ENCODE measurements at regions not wholly inside any gene's neighbourhood (a gene's known extent, or its start where the extent isn't known, plus 50 kb on each side); places are given as distances from the start of the nearest gene placed in this dataset.

DNA sequence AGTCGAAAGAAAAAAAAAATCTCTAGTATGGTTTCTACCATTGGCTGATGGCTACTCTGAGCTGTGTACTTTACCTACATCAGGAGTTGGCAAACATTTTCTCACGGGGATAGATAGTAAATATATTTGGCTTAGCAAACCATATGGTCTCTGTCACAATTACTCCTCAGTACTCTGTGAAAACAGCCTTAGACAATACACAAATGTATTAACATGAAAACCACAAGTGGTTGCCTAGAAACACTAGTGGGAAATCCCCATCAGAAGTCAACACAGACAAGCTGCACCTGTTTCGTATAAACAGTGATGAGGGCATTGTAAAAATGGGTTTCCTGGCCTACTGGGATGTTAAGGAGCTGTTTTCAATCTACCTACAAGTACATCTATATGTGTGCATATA, 84.6 kb upstream of the NAV3 start (continued):
- TF ChIP-seq HDGF (IDR thresholded peaks at IDR 0.05) = no peak
- peak; percentile 71 for TF ChIP-seq RELA (IDR thresholded peaks at IDR 0.05; ENCODE audit: borderline replicate concordance, partially characterized antibody)
- no peak for TF ChIP-seq GABPA (IDR thresholded peaks at IDR 0.05; ENCODE audit: low read depth)
- TF ChIP-seq ZZZ3 (IDR thresholded peaks at IDR 0.05; ENCODE audit: control insufficient read depth, insufficient read length, low read depth) = no peak
- no peak for TF ChIP-seq ZSCAN29 (IDR thresholded peaks at IDR 0.05)
- peak; percentile 55 for TF ChIP-seq MTA2 (IDR thresholded peaks at IDR 0.05; ENCODE audit: low read depth)
- TF ChIP-seq KAT2A (conservative IDR thresholded peaks at IDR 0.05; ENCODE audit: control insufficient read depth, low read depth, low read length) = no peak
- TF ChIP-seq ZNF207 (IDR thresholded peaks at IDR 0.05; ENCODE audit: borderline replicate concordance) = no peak
- TF ChIP-seq, protein P1, sequence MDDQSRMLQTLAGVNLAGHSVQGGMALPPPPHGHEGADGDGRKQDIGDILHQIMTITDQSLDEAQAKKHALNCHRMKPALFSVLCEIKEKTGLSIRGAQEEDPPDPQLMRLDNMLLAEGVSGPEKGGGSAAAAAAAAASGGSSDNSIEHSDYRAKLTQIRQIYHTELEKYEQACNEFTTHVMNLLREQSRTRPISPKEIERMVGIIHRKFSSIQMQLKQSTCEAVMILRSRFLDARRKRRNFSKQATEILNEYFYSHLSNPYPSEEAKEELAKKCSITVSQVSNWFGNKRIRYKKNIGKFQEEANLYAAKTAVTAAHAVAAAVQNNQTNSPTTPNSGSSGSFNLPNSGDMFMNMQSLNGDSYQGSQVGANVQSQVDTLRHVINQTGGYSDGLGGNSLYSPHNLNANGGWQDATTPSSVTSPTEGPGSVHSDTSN (IDR thresholded peaks at IDR 0.05; ENCODE audit: insufficient replicate concordance, low read depth, low read length) = peak; percentile 77
- no peak for TF ChIP-seq EGR1 (IDR thresholded peaks at IDR 0.05; ENCODE audit: borderline replicate concordance in 1 of 2, low read depth in 2 of 2, low read length in 2 of 2)
- TF ChIP-seq ZNF622 (IDR thresholded peaks at IDR 0.05) = no peak
- TF ChIP-seq, protein P2, sequence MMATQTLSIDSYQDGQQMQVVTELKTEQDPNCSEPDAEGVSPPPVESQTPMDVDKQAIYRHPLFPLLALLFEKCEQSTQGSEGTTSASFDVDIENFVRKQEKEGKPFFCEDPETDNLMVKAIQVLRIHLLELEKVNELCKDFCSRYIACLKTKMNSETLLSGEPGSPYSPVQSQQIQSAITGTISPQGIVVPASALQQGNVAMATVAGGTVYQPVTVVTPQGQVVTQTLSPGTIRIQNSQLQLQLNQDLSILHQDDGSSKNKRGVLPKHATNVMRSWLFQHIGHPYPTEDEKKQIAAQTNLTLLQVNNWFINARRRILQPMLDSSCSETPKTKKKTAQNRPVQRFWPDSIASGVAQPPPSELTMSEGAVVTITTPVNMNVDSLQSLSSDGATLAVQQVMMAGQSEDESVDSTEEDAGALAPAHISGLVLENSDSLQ (IDR thresholded peaks at IDR 0.05) = peak; percentile 78
- no peak for TF ChIP-seq BCL11A (IDR thresholded peaks at IDR 0.05; ENCODE audit: low read depth, low read length)
- peak; percentile 59; the same call in 1 of the 2 replicates for TF ChIP-seq RELB (IDR thresholded peaks at IDR 0.05; ENCODE audit: low read depth)
- 0 out of 2 replicates have a peak, but pooled peaks have one; percentile 48 for TF ChIP-seq ZNF384 (IDR thresholded peaks at IDR 0.05; ENCODE audit: borderline replicate concordance, low read depth, low read length)
- peak; percentile 92 for TF ChIP-seq RUNX3 (IDR thresholded peaks at IDR 0.05; ENCODE audit: low read length)
- TF ChIP-seq FOXM1 (IDR thresholded peaks at IDR 0.05; ENCODE audit: low read depth, low read length) = 0 out of 2 replicates have a peak, but pooled peaks have one; percentile 35
- TF ChIP-seq TCF3 (IDR thresholded peaks at IDR 0.05; ENCODE audit: borderline replicate concordance, insufficient read depth, low read depth, low read length) = peak; percentile 70; the same call in 1 of the 2 replicates
- peak; percentile 24; the same call in 1 of the 2 replicates for TF ChIP-seq ZNF24 (IDR thresholded peaks at IDR 0.05)
- 0 out of 2 replicates have a peak, but pooled peaks have one; percentile 46 for TF ChIP-seq NBN (IDR thresholded peaks at IDR 0.05)

All from GM12878 (cell line).